Fibroblast of mammary gland (primary cell): ENCODE measurements at regions not wholly inside any gene's neighbourhood (a gene's known extent, or its start where the extent isn't known, plus 50 kb on each side); places are given as distances from the start of the nearest gene placed in this dataset.

Source experiments
- DNase-seq: peaks from one replicate; pipeline ENCODE4 v3.0.0-alpha.2; 2010; ENCODE audit warnings: low read depth
- H3K4me3 ChIP-seq: 2 replicates; pipeline ENCODE4 v1.5.1; 2011; ENCODE audit warnings: low read depth, mild to moderate bottlenecking, low read length, moderate library complexity; ENCODE audit not compliant: control insufficient read depth
- CTCF ChIP-seq: conservative IDR thresholded peaks from 2 replicates; pipeline ENCODE4 v1.5.1; 2011; ENCODE audit warnings: low read depth, low read length, inconsistent platforms; ENCODE audit not compliant: control insufficient read depth, insufficient read depth

- DNase-seq: no peak
- no peak for TF ChIP-seq CTCF
These were observed 226.3 kb downstream of the SPTSSA start for GRCh38 chr14:34235643-34236300.

GRCh38 chr14:34234258-34234657 is 227.8 kb downstream of the SPTSSA start:
- TF ChIP-seq CTCF: no peak

More at GRCh38 chr14:34235643-34236300, 226.3 kb downstream of the SPTSSA start:
- H3K4me3 ChIP-seq: no peak overlapping the region

GRCh38 chr14:34233619-34234018 is 228.4 kb downstream of the SPTSSA start:
- H3K4me3 ChIP-seq: no peak overlapping the region
- no peak for TF ChIP-seq CTCF
- DNase-seq: no peak

More at GRCh38 chr14:34234258-34234657, 227.8 kb downstream of the SPTSSA start:
- no peak overlapping the region for H3K4me3 ChIP-seq
- no peak for DNase-seq

GRCh38 chr14:34232790-34233189 is 229.2 kb downstream of the SPTSSA start:
- no peak for TF ChIP-seq CTCF
- no peak for DNase-seq
- no peak overlapping the region for H3K4me3 ChIP-seq

- no peak for DNase-seq
- TF ChIP-seq CTCF: no peak
- H3K4me3 ChIP-seq: no peak overlapping the region
These were observed 230.4 kb downstream of the SPTSSA start for GRCh38 chr14:34231626-34232025.

GRCh38 chr14:34229140-34229539 is 232.9 kb downstream of the SPTSSA start:
- no peak overlapping the region for H3K4me3 ChIP-seq
- no peak for DNase-seq
- no peak for TF ChIP-seq CTCF

- TF ChIP-seq CTCF: no peak
- DNase-seq: no peak
- no peak overlapping the region for H3K4me3 ChIP-seq
These were observed 233.4 kb downstream of the SPTSSA start for GRCh38 chr14:34228650-34228976.
